GM10266 (cell line): ENCODE measurements at regions not wholly inside any gene's neighbourhood (a gene's known extent, or its start where the extent isn't known, plus 50 kb on each side); places are given as distances from the start of the nearest gene placed in this dataset.

Experiments used
- DNase-seq: peaks from one replicate; pipeline ENCODE4 v3.0.0; 2012; ENCODE audit errors: extremely low spot score
- TF ChIP-seq, protein P1 (sequence below): IDR thresholded peaks from 2 replicates; pipeline ENCODE4 v1.5.1; 2012; ENCODE audit warnings: mild to moderate bottlenecking, low read depth; ENCODE audit not compliant: control insufficient read depth, insufficient read depth; ENCODE audit errors: missing control alignments

DNA sequence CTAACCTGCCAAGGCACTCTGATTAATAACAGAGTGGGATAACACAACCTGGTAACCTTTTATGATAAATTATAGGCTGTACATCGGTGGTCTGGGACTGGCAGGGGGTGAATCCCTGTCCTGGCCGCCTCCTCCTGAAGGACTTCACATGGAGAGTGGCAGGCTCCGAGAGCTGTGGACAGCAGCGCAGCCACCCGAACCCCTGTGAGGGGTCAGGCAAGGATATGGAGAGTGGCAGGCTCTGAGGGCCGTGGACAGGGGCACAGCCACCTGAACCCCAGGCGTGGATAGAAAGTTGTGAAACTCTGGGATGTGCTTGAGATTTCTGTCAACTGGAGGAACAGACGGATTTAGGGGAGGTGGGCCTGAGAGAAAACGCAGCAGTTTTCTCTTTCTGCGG is 107.0 kb upstream of the MGMT start:
- no peak for DNase-seq
- TF ChIP-seq, protein P1, sequence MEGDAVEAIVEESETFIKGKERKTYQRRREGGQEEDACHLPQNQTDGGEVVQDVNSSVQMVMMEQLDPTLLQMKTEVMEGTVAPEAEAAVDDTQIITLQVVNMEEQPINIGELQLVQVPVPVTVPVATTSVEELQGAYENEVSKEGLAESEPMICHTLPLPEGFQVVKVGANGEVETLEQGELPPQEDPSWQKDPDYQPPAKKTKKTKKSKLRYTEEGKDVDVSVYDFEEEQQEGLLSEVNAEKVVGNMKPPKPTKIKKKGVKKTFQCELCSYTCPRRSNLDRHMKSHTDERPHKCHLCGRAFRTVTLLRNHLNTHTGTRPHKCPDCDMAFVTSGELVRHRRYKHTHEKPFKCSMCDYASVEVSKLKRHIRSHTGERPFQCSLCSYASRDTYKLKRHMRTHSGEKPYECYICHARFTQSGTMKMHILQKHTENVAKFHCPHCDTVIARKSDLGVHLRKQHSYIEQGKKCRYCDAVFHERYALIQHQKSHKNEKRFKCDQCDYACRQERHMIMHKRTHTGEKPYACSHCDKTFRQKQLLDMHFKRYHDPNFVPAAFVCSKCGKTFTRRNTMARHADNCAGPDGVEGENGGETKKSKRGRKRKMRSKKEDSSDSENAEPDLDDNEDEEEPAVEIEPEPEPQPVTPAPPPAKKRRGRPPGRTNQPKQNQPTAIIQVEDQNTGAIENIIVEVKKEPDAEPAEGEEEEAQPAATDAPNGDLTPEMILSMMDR: no peak

DNA sequence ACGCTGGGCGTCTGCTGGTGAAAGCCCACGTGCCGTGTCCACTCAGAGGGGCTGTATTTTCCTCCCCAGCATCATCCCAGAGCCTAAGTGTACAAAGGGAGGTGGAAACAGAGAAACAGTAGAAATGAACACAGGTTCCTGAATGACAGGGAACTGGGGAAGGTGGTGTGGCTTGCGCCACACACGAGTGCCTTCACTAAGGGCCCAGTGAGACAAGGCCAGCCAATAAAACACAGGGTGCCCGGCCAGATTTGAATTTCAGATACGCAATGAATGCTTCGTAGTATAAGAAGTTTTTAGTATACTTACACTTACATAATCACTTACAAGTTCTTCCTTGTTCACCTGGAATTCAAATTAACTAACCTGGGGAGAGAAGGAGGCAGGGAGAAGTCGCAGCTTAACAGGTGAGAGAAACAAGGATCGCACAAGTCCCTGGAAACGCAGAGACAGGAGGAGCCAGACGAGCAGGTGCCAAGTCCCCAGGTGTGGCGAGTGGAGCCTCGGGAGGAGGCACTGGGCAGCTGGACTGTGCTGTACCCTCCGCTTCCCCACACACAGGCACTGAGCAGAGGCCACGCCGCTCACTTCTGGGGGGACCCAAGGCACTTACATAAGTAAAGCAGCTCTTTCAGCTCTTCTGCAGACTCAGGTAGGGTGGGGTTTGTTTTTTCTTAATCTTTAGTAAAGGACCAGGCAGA is 105.2 kb upstream of the MGMT start:
- TF ChIP-seq, protein P1: no peak
- no peak for DNase-seq

DNA sequence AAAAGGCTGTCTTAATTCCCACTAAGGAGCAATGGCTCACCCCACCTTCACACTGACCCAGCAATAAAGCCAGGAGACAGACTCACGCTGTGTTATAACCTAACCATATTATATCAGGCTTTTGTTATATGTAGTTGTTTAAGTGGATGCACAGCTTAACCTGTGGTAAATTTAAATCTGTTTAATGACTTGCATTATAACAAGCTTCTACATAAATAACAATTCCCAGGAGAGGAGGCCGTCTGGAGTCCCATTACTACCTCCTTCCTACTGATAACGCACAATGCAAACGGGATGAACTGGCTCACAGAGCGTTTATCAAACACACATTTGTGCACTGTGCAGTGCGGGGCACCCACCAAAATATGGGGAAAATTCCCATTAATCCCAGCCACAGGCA is 102.1 kb upstream of the MGMT start:
- DNase-seq: no peak
- TF ChIP-seq, protein P1: no peak

DNA sequence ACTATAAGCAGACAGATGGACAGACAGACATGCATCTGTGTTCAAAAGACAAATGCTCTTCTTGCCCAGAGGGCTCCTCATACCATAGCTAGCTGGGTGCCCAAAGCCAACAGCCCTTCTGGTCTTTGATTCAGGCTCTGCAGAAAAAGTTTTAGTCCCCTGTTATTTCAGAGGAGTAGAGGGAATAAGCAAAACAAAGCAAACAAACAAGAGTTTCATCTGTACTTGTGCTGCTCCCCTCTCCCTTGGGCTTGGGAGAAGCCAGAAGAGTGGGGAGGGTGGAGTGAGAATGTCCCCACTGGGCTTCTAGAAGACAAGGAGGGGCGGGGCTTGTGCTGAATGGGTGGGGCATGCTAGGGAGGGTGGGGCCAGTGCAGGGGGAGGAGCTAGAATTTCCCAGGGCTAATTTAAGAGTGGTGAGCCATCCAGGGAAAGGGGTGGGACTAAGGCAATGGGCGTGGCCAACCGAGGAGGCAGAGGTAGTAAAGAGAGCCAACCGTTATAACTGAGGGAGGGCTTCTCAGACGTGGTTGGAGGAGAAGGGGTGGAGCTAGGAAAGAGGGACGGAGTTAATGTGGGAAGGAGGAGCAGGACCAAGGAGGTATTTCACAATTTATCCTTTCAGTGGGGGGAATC is 101.2 kb upstream of the MGMT start:
- DNase-seq: no peak
- TF ChIP-seq, protein P1: no peak

DNA sequence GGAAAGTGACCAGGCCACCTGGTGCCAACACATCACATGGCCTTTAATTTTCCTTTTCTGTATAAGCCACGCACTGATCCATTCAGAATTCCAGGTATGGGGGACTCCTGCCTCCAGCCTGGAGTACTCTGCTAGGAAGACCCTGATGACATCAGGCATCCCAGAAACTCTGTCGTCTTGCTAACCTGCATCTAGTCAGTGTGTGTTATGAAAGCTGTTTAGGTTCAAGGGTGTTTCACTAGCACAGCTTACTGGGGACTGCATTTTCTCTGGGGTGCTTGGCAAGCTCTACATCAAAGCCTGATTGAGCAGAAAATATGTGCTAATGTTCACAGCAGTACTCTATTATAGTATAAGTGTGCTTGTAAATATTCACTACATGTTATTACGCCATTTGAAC is 100.6 kb upstream of the MGMT start:
- TF ChIP-seq, protein P1: no peak
- DNase-seq: no peak

DNA sequence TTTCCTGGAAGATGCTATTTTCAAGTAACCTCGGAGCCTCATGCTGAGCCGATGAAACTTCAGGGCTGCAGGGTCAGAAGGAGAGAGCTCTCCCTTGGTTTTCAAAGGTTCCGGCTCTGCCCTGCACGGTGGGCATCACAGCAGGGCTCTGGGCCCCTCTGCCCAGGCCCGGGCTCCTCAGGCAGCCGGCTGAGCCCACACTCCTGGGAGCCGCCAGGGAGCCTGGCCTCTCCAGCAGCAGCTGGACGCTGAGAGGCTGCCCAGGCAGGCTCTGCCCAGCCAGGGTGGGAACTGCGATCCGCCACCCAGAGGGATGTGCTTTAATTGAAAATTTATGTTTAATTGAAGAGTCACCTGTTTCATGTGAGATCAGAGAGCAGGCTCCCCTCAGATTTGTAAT is 97.5 kb upstream of the MGMT start:
- DNase-seq: no peak
- TF ChIP-seq, protein P1: no peak

DNA sequence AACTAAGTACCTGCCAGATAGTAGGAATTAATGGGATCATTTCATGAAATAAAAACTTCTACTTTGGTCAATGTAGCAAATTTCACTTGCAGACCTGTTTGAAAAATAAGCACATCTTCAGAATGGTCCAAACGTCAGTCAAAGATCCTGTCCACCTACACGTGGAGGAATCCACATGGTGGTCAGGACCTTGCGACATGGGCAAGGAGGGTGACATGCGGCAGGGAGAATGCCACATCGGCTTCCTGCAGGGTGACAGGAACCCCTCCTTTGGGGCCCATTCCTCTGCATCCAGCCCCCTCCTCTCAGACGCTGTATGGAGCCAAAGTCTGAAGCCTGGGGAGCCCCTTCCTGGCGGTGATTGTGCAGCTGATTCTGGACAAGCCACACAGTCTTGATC is 95.5 kb upstream of the MGMT start:
- DNase-seq: no peak
- TF ChIP-seq, protein P1: no peak
